Right cardiac atrium (tissue), 5 donors: ENCODE measurements at regions not wholly inside any gene's neighbourhood (a gene's known extent, or its start where the extent isn't known, plus 50 kb on each side); places are given as distances from the start of the nearest gene placed in this dataset.

Experiments used
- ATAC-seq, 2 donors: fragments of 200-7000 bp; cut with Tn5 transposase; one replicate each; pipeline versions ENCODE4 v1.8.0 to v1.9.1; 2020; ENCODE audit warnings: moderate library complexity in 2 of 2, mild to moderate bottlenecking in 1 of 2
- DNase-seq, 3 donors: peaks; one replicate each; pipeline ENCODE4 v3.0.0-alpha.2; 2020
- H3K27ac ChIP-seq: one replicate; pipeline ENCODE4 v1.5.1; 2013; ENCODE audit warnings: mild to moderate bottlenecking, low read length, control low read depth, moderate library complexity
- H3K27me3 ChIP-seq: one replicate; pipeline ENCODE4 v1.6.1; 2013; ENCODE audit not compliant: control insufficient read depth, insufficient read depth
- H3K4me1 ChIP-seq: one replicate; pipeline ENCODE4 v1.6.1; 2013; ENCODE audit warnings: low read length; ENCODE audit not compliant: control insufficient read depth, insufficient read depth
- H3K4me3 ChIP-seq: one replicate; pipeline ENCODE4 v1.5.1; 2013; ENCODE audit warnings: low read length, control low read depth
- H3K9me3 ChIP-seq: one replicate; pipeline ENCODE4 v1.6.1; 2013; ENCODE audit warnings: low read length; ENCODE audit not compliant: control insufficient read depth
- WGBS: extraction: QIAGEN DNeasy Blood & Tissue Kit; methylation state at CpG from one replicate; pipeline ENCODE4 v1.1.7; 2013; 5-methylcytosine and 5-hydroxymethylcytosine counted together
- intact Hi-C, 4 donors: fragments of 100-400 bp; cut with DNase I; formaldehyde crosslinking; loops; one replicate each; pipeline versions ENCODE4 v1.11.0 to v1.14.0; 2022 to 2023
- donor health status: healthy with polysubstance abuse.
- donor health status: DM: no; HTN: yes; CAD: no.
- donor health status: DM: no; HTN: no; CAD: no.
- donor health status: DM: no; HTN: yes; CAD: no; lungs with severe emphysema.
- donor health status: DM: yes; HTN: yes; CAD: no.

DNA sequence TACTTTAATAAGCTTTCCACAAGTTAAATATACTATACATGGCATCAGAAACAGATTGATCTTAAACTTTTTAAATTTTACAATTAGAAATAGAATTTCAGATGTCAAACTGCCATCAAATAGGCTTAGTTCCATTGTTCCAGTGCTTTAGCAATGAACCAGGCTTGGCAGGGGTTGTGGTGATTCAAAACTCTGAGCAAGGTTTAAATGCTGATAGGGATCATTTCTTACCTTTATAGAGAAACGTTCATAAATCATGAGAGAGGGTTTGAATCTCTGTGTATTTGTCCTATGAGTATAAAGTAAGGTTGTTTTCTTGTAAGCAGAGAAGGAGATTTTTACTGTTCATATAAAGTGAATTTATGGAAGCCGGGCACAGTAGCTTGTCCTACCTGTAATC is 794.5 kb upstream of the TBX3 start:
- Histone ChIP-seq H3K4me1 (no peaks in the 10 kb centered on the region), H3K27me3 (no peaks in the 10 kb centered on the region), H3K4me3 (no peak overlapping the region), H3K27ac (no peak overlapping the region), H3K9me3 (no peaks in the 10 kb centered on the region)
- intact Hi-C loops: no loop called here
- 77% methylated on average over 2 of the region's 2 CpGs for WGBS
- no peak for ATAC-seq
- DNase-seq: no peak

DNA sequence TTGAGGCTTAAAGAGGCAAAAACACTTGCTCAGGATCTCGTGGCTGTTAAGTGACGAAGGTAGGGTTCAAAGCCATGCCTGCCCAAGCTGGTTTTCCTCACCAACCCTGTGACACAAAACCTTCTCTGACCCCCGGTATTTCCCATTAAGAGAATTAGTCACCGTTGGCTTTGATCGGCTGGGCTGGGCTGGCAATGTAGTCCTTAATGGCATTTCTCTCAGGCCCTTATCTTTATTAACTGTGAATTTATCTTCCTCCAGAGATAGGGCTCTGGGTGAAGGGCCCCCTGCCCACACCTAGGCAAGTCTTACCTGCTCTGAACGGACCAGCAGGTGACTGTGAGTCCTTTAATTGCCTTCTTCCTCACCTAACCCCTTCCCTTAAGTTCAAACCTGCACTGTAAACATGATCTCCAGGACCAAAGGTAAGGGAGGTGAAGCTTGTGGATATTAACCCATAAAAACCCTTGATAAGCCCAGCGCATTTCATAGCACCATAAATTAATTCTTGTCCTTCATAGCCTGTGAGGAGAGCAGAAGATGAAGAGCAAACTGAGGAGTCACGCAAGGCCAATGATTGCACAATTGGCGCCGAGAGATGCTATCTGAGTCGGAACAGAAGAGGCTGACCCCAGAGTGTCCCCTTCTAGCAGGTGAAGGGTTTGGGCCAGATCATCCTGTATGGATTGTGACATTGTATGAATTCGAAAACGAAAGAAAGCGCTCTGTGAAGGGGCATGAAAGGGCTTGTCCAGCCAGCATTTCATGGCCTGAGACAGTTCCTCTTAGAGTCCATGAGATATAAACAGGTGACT is 790.8 kb upstream of the TBX3 start:
- H3K27me3 ChIP-seq: no peaks in the 10 kb centered on the region
- 88% methylated on average over 14 of the region's 14 CpGs for WGBS
- no peaks in the 10 kb centered on the region for H3K4me1 ChIP-seq
- no peaks in the 10 kb centered on the region for H3K9me3 ChIP-seq
- H3K4me3 ChIP-seq: no peak overlapping the region
- no peak overlapping the region for H3K27ac ChIP-seq
- ATAC-seq: no peak
- DNase-seq: no peak
- intact Hi-C loops: no loop called here

DNA sequence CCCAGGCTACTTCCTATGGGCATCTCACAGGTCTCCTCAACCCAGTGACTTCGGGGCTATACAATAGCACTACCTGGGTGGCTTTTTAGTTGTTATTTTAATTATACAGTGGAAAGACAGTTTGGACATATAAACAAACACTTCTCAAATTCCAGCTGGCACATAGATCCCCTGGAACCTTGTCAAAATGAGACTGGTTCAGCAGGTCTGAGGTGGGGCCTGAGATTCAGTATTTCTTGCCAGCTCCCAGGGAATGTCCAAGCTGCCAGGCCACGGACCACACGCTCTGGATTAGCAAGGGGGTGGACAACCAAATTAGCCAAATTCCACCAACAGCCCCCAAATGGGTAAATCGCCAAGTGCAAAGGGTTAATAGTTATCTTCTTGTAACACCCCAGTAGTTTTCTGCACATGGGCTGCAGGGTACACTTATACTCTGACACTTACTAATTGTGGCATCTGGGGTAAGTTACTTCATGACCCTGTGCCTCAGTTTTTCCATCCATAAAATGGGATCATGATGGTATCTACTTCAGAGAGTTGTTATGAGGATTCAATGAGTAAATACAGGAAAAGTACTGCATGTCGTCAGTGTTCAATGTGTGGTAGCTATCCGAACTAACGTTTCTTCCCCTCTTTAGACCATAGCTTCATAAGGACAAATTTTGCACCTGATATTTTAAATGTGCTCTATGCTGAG is 789.4 kb upstream of the TBX3 start:
- no peaks in the 10 kb centered on the region for H3K4me1 ChIP-seq
- ATAC-seq (no peak), DNase-seq (no peak)
- no peaks in the 10 kb centered on the region for H3K9me3 ChIP-seq
- 85% methylated on average over 7 of the region's 7 CpGs for WGBS
- intact Hi-C loops: no loop called here
- no peak overlapping the region for H3K27ac ChIP-seq
- no peaks in the 10 kb centered on the region for H3K27me3 ChIP-seq
- no peak overlapping the region for H3K4me3 ChIP-seq

DNA sequence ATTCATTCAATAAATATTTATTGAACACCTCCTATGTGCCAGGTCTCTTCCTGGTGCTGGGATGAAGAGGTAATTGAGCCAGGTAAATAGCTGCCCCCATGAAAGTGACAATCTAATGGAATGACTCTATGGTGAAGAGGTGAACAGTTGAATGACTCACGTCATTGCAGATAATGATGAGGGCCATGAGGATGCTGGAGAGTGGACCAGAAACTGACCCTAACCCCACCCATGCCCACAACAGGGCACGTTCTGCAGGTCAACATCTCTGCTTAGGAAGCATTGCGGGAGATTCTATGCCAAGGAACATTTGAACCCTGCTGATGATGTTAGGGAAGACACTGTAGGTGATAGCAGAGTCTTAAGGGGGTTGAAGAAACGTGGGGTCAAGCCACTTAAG is 788.9 kb upstream of the TBX3 start:
- 82% methylated on average over 4 of the region's 4 CpGs for WGBS
- H3K27ac ChIP-seq: no peak overlapping the region
- H3K27me3 ChIP-seq: no peaks in the 10 kb centered on the region
- ATAC-seq (no peak), DNase-seq (no peak)
- no peak overlapping the region for H3K4me3 ChIP-seq
- intact Hi-C loops: no loop called here
- no peaks in the 10 kb centered on the region for H3K9me3 ChIP-seq
- H3K4me1 ChIP-seq: no peaks in the 10 kb centered on the region

DNA sequence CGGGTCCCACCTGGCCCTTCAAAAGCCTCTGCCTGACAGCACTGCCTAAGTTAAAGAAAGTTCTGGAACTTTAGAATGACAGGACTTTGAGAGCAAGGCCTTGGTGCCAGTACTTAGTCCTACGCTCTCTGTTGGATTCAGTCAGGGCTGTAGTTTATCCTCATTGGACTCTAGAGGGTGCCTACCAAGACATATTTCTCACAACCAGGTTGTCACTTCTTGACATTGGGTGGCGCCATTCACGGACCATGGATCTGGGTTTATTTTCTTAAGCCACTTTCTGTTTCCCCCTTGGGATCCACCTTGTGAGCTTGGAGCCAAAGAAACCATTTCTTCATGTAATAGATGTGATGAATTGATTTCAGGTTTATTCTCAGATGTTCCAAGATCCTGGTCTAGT is 787.0 kb upstream of the TBX3 start:
- ATAC-seq (no peak), DNase-seq (no peak)
- Histone ChIP-seq H3K9me3 (no peaks in the 10 kb centered on the region), H3K27ac (no peak overlapping the region), H3K4me1 (no peaks in the 10 kb centered on the region), H3K27me3 (no peaks in the 10 kb centered on the region), H3K4me3 (no peak overlapping the region)
- intact Hi-C loops: no loop called here
- 80% methylated on average over 4 of the region's 4 CpGs for WGBS

DNA sequence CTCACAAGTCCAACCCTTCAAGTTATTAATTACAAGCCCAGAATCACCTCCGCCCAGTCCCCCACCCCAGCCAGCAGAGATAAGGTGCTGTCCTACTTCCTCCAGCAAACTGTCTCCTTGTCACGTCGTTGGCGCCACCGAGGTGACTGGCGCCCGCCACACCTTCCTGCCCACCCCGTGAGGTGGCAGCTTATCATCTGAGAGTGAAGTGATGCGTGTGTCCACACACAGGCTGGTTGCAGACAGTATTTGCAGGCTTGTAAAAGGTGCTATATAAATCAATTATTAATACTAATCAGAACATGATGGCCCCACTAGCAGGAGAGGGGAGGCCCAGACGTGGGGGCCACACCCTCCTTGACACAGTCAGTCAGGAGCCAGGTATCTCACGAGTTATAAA is 786.6 kb upstream of the TBX3 start:
- DNase-seq (no peak), ATAC-seq (no peak)
- intact Hi-C loops: no loop called here
- Histone ChIP-seq H3K27ac (no peak overlapping the region), H3K27me3 (no peaks in the 10 kb centered on the region), H3K4me3 (no peak overlapping the region), H3K9me3 (no peaks in the 10 kb centered on the region), H3K4me1 (no peaks in the 10 kb centered on the region)
- 72% methylated on average over 11 of the region's 11 CpGs for WGBS

DNA sequence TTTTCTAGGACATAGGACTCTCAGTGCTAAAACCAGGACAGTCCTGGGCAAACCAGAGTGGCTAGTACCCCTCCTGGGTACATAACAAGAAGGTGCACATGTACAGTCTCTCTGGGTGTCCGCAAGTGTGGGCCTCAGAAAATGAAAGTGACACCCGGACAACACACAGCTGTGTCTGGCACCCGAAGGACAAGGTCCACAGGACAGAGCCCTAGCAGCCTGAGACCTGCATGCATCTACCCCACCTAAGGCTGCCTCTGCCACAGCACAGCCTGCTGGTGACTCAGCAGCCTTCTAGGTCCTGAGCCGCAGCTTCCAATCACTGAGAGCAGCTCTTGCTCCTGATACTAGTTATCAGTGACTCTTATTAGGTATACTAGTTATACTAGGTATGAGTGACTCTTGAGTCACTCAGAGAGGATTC is 784.1 kb upstream of the TBX3 start:
- no peaks in the 10 kb centered on the region for H3K27me3 ChIP-seq
- H3K4me3 ChIP-seq: no peak overlapping the region
- H3K9me3 ChIP-seq: no peaks in the 10 kb centered on the region
- no peaks in the 10 kb centered on the region for H3K4me1 ChIP-seq
- WGBS: 88% methylated on average over 4 of the region's 4 CpGs
- no peak overlapping the region for H3K27ac ChIP-seq
- peak in 1 of 2 donors; percentile 36 for ATAC-seq
- DNase-seq: no peak
- intact Hi-C loops: loop anchor here in 1 of 4 donors (10.0 kb wide), 1 partner anchor 447 kb away; no protein-coding TSS in a partner anchor

DNA sequence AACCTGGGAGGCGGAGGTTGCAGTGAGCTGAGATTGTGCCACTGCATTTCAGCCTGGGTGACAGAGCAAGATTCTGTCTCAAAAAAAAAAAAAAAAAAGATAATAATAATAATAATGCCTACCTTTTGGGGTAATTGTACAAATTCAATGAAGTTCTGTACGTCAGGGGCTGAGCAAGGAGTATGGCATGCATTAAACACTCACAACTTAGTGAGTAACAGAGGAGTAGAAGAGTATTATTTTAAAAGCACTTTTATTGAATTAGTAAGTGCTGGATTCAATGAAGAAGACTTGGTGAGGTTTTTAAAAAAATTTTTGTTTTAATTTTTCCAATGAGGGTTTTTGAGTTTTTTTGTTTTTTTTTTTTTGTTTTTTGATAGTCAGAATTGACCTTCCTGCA is 783.6 kb upstream of the TBX3 start:
- H3K27me3 ChIP-seq: no peaks in the 10 kb centered on the region
- H3K9me3 ChIP-seq: no peaks in the 10 kb centered on the region
- ATAC-seq: no peak
- H3K4me3 ChIP-seq: no peak overlapping the region
- H3K4me1 ChIP-seq: no peaks in the 10 kb centered on the region
- intact Hi-C loops: loop anchor here in 1 of 4 donors (10.0 kb wide), 1 partner anchor 447 kb away; no protein-coding TSS in a partner anchor
- no peak overlapping the region for H3K27ac ChIP-seq
- no peak for DNase-seq
- WGBS: 94% methylated on average over 2 of the region's 2 CpGs

DNA sequence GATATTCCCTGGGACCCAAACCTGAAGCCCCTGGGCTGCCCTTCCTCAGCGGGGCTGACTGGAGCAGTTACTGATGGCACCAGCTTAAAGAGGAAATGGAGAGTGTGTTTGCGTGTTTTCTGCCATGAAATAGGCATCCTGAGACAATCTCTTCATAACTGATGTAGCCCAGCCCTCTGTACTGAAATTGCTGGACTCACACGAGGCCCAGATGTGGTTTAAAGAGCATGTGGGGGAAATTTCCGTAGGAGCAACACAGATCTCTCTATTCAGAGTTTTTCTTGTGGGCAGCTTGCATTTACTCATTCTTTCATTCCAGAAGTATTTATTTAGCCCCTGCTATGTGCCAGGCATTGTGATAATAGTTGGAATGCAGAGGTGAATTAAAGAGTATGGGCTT is 782.1 kb upstream of the TBX3 start:
- no peaks in the 10 kb centered on the region for H3K9me3 ChIP-seq
- no peaks in the 10 kb centered on the region for H3K4me1 ChIP-seq
- WGBS: 77% methylated on average over 4 of the region's 4 CpGs
- no peak overlapping the region for H3K4me3 ChIP-seq
- ATAC-seq (no peak), DNase-seq (no peak)
- no peaks in the 10 kb centered on the region for H3K27me3 ChIP-seq
- H3K27ac ChIP-seq: no peak overlapping the region
- intact Hi-C loops: loop anchor here in 1 of 4 donors (10.0 kb wide), 1 partner anchor 449 kb away; no protein-coding TSS in a partner anchor

DNA sequence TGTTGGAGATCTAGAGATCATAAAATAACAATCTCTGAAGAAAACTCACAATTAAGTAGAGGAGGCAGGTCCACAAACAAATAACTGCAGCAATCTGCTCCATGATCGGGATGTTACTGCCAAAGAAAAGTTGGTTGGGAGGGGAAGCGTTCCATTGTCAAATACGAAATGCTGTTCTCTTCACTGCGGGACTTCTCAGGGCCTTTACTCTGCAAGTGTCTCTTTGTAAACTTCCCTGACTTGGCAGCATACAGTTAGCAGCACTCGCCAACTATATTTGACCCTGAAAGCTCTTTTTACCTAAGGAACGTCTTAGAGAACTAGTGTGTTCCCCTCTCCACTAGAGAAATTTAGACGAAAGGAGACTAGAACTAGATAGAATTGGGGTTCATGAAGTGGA is 780.7 kb upstream of the TBX3 start:
- DNase-seq (no peak), ATAC-seq (no peak)
- intact Hi-C loops: loop anchor here in 1 of 4 donors (10.0 kb wide), 1 partner anchor 450 kb away; no protein-coding TSS in a partner anchor
- H3K9me3 ChIP-seq: no peaks in the 10 kb centered on the region
- H3K27me3 ChIP-seq: no peaks in the 10 kb centered on the region
- no peak overlapping the region for H3K27ac ChIP-seq
- no peak overlapping the region for H3K4me3 ChIP-seq
- H3K4me1 ChIP-seq: no peaks in the 10 kb centered on the region
- 80% methylated on average over 7 of the region's 7 CpGs for WGBS

DNA sequence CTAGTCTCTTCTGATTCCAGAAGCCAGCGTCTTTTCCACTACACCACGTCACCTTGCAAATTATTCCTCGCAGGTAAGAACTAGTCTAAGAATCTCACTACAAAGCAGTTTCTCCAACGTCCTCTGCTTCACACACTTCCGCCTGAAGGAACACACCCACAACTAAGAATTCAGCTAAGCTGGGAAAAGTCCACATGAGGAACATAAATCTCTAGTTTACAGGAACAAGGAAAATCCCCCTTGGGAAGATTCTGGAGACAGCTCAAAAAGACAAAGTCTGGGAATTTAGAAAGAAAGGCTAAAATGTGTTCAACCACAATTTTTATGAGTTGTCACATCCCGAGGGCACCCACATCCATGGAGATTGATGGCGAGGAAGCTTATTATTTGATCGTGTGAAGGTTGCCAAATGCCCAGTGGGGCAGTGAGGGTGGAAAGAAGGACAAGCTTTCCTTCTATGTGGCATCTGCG is 780.2 kb upstream of the TBX3 start:
- Histone ChIP-seq H3K4me3 (no peak overlapping the region), H3K27me3 (no peaks in the 10 kb centered on the region), H3K9me3 (no peaks in the 10 kb centered on the region), H3K4me1 (no peaks in the 10 kb centered on the region), H3K27ac (no peak overlapping the region)
- DNase-seq: no peak
- ATAC-seq: no peak
- intact Hi-C loops: loop anchor here in 1 of 4 donors (10.0 kb wide), 1 partner anchor 451 kb away; no protein-coding TSS in a partner anchor
- 76% methylated on average over 9 of the region's 9 CpGs for WGBS
